GM23248 (cell line): ENCODE measurements at regions not wholly inside any gene's neighbourhood (a gene's known extent, or its start where the extent isn't known, plus 50 kb on each side); places are given as distances from the start of the nearest gene placed in this dataset.

Experiments
- DNase-seq: peaks from one replicate; pipeline ENCODE4 v3.0.0-alpha.2; 2015
- H2AFZ ChIP-seq: fragments of 200-600 bp; sonication (generic); 2 replicates; pipeline ENCODE4 v1.6.1; 2016; ENCODE audit warnings: antibody characterized with exemption
- H3F3A ChIP-seq: fragments of 200-600 bp; sonication (generic); 2 replicates; pipeline ENCODE4 v1.6.1; 2016; ENCODE audit warnings: mild to moderate bottlenecking, antibody characterized with exemption, mixed run types; ENCODE audit not compliant: insufficient read depth
- H3K27ac ChIP-seq: fragments of 200-600 bp; sonication (generic); 2 replicates; pipeline ENCODE4 v1.5.1; 2016; ENCODE audit warnings: mild to moderate bottlenecking
- H3K27me3 ChIP-seq: fragments of 200-600 bp; sonication (generic); replicated peaks from 2 replicates; pipeline ENCODE4 v1.6.1; 2016; ENCODE audit warnings: mild to moderate bottlenecking; ENCODE audit not compliant: insufficient read depth
- H3K36me3 ChIP-seq: fragments of 200-600 bp; sonication (generic); 2 replicates; pipeline ENCODE4 v1.6.1; 2016; ENCODE audit warnings: low read depth, mild to moderate bottlenecking
- H3K4me1 ChIP-seq: fragments of 200-600 bp; sonication (generic); 2 replicates; pipeline ENCODE4 v1.6.1; 2016; ENCODE audit warnings: mild to moderate bottlenecking; ENCODE audit not compliant: insufficient read depth
- H3K4me2 ChIP-seq: fragments of 200-600 bp; sonication (generic); one replicate; pipeline ENCODE4 v1.6.1; 2016; ENCODE audit warnings: mild to moderate bottlenecking; ENCODE audit not compliant: unreplicated experiment
- H3K4me3 ChIP-seq: fragments of 200-600 bp; sonication (generic); 2 replicates; pipeline ENCODE4 v1.5.1; 2016; ENCODE audit warnings: mild to moderate bottlenecking
- H3K79me2 ChIP-seq: fragments of 200-600 bp; sonication (generic); 2 replicates; pipeline ENCODE4 v1.6.1; 2016; ENCODE audit warnings: mild to moderate bottlenecking; ENCODE audit not compliant: insufficient read depth
- H3K9ac ChIP-seq: fragments of 200-600 bp; sonication (generic); 2 replicates; pipeline ENCODE4 v1.6.1; 2016; ENCODE audit warnings: mild to moderate bottlenecking
- H3K9me2 ChIP-seq: fragments of 200-600 bp; sonication (generic); 2 replicates; pipeline ENCODE4 v1.6.1; 2016; ENCODE audit warnings: mixed run types, mild to moderate bottlenecking, moderate library complexity; ENCODE audit not compliant: insufficient read depth
- H3K9me3 ChIP-seq: fragments of 200-600 bp; sonication (generic); one replicate; pipeline ENCODE4 v1.6.1; 2017; ENCODE audit warnings: low read depth
- H4K20me1 ChIP-seq: fragments of 200-600 bp; sonication (generic); 2 replicates; pipeline ENCODE4 v1.6.0; 2016; ENCODE audit not compliant: insufficient read depth
- EZH2 ChIP-seq: fragments of 200-600 bp; sonication (generic); IDR thresholded peaks from 2 replicates; pipeline ENCODE4 v1.6.1; 2018; ENCODE audit warnings: antibody characterized with exemption, mild to moderate bottlenecking; ENCODE audit not compliant: insufficient read depth, poor library complexity, severe bottlenecking
- EZH2phosphoT487 ChIP-seq: fragments of 200-600 bp; sonication (generic); IDR thresholded peaks from 2 replicates; pipeline ENCODE4 v1.6.1; 2018; ENCODE audit warnings: antibody characterized with exemption, moderate library complexity, mild to moderate bottlenecking, low read depth; ENCODE audit not compliant: insufficient read depth
- WGBS, 2 experiments: methylation state at CpG; one replicate each; pipeline ENCODE4 v1.1.6; 2015 to 2017; ENCODE audit warnings: low lambda C conversion rate in 2 of 2, low coverage in 1 of 2; ENCODE audit errors: missing lambda C conversion rate in 2 of 2; 5-methylcytosine and 5-hydroxymethylcytosine counted together
- in situ Hi-C: fragments of 300-500 bp; cut with MboI; formaldehyde crosslinking; loops from 2 replicates; pipeline ENCODE4 v1.15.0; 2020

GRCh38 chr4:15130441-15130840 is 128.2 kb downstream of the CPEB2 start:
- 56 to 63% methylated on average over 2 of the region's 2 CpGs for WGBS, 2 experiments

GRCh38 chr4:15131551-15131950 is 129.3 kb downstream of the CPEB2 start:
- Histone ChIP-seq H3K4me1 (0 out of 2 replicates have a peak, but pooled peaks cover 5% of the 10 kb centered on the region), H3K4me3 (no peak overlapping the region), H3K27ac (no peak overlapping the region), H3K4me2 (no peak overlapping the region), H3F3A (no peaks in the 10 kb centered on the region), H2AFZ (no peak overlapping the region), H3K79me2 (no peaks in the 10 kb centered on the region), H3K9me2 (no peaks in the 10 kb centered on the region), H3K9me3 (no peaks in the 10 kb centered on the region), H3K36me3 (no peaks in the 10 kb centered on the region), H3K9ac (no peak overlapping the region), H4K20me1 (no peaks in the 10 kb centered on the region), H3K27me3 (peaks cover 15% of the 10 kb centered on the region)
- no peak for DNase-seq
- in situ Hi-C loops, result no loop called here
- no peak for TF ChIP-seq EZH2phosphoT487
- no peak for TF ChIP-seq EZH2
- WGBS, 2 experiments, result 42 to 43% methylated on average over 7 of the region's 7 CpGs

More at GRCh38 chr4:15130441-15130840, 128.2 kb downstream of the CPEB2 start:
- H3K9me2 ChIP-seq, result no peaks in the 10 kb centered on the region
- no peak for TF ChIP-seq EZH2phosphoT487
- no peak for TF ChIP-seq EZH2
- no peaks in the 10 kb centered on the region for H4K20me1 ChIP-seq
- no peak overlapping the region for H2AFZ ChIP-seq
- H3K4me1 ChIP-seq, result 0 out of 2 replicates have a peak, but pooled peaks cover 5% of the 10 kb centered on the region
- DNase-seq, result peak; percentile 22
- H3K9ac ChIP-seq, result no peak overlapping the region
- peaks cover 15% of the 10 kb centered on the region for H3K27me3 ChIP-seq
- no peaks in the 10 kb centered on the region for H3K9me3 ChIP-seq
- no peaks in the 10 kb centered on the region for H3F3A ChIP-seq
- H3K4me2 ChIP-seq, result no peak overlapping the region
- no peaks in the 10 kb centered on the region for H3K36me3 ChIP-seq
- H3K4me3 ChIP-seq, result no peak overlapping the region
- in situ Hi-C loops, result no loop called here
- no peak overlapping the region for H3K27ac ChIP-seq
- no peaks in the 10 kb centered on the region for H3K79me2 ChIP-seq

GRCh38 chr4:15132739-15133138 is 130.5 kb downstream of the CPEB2 start:
- H3K79me2 ChIP-seq, result no peaks in the 10 kb centered on the region
- in situ Hi-C loops, result no loop called here
- H3K27me3 ChIP-seq, result peaks cover 11% of the 10 kb centered on the region
- H3K4me1 ChIP-seq, result 0 out of 2 replicates have a peak, but pooled peaks cover 5% of the 10 kb centered on the region
- H3K9me2 ChIP-seq, result no peaks in the 10 kb centered on the region
- H3K4me3 ChIP-seq, result no peak overlapping the region
- no peak overlapping the region for H3K4me2 ChIP-seq
- H3K27ac ChIP-seq, result no peak overlapping the region
- no peak overlapping the region for H2AFZ ChIP-seq
- no peak for DNase-seq
- no peaks in the 10 kb centered on the region for H4K20me1 ChIP-seq
- H3F3A ChIP-seq, result no peaks in the 10 kb centered on the region
- H3K36me3 ChIP-seq, result no peaks in the 10 kb centered on the region
- H3K9me3 ChIP-seq, result no peaks in the 10 kb centered on the region
- H3K9ac ChIP-seq, result no peak overlapping the region
- TF ChIP-seq EZH2, result no peak
- no peak for TF ChIP-seq EZH2phosphoT487
- WGBS, 2 experiments, result 14 to 15% methylated on average over 4 of the region's 4 CpGs

GRCh38 chr4:15139599-15139998 is 137.3 kb downstream of the CPEB2 start:
- TF ChIP-seq EZH2phosphoT487 (no peak), EZH2 (no peak)

GRCh38 chr4:15142201-15142600 is 139.9 kb downstream of the CPEB2 start:
- Histone ChIP-seq H3K4me3 (no peak overlapping the region), H3K79me2 (no peaks in the 10 kb centered on the region), H3K27ac (no peak overlapping the region), H3K9ac (no peak overlapping the region), H3F3A (no peaks in the 10 kb centered on the region), H3K4me1 (no peaks in the 10 kb centered on the region), H3K27me3 (no peaks in the 10 kb centered on the region), H3K36me3 (no peaks in the 10 kb centered on the region), H2AFZ (no peak overlapping the region), H3K9me3 (no peaks in the 10 kb centered on the region), H3K4me2 (no peak overlapping the region), H4K20me1 (no peaks in the 10 kb centered on the region), H3K9me2 (no peaks in the 10 kb centered on the region)
- in situ Hi-C loops, result no loop called here
- no peak for DNase-seq
- 79 to 80% methylated on average over 1 of the region's 1 CpG for WGBS, 2 experiments
- TF ChIP-seq EZH2, result no peak
- no peak for TF ChIP-seq EZH2phosphoT487

More at GRCh38 chr4:15139599-15139998, 137.3 kb downstream of the CPEB2 start:
- no peak for DNase-seq
- Histone ChIP-seq H2AFZ (no peak overlapping the region), H3K27ac (no peak overlapping the region), H3K27me3 (no peaks in the 10 kb centered on the region), H3K9me2 (no peaks in the 10 kb centered on the region), H3K79me2 (no peaks in the 10 kb centered on the region), H3K9ac (no peak overlapping the region), H3K9me3 (no peaks in the 10 kb centered on the region), H4K20me1 (no peaks in the 10 kb centered on the region), H3K4me1 (no peaks in the 10 kb centered on the region), H3F3A (no peaks in the 10 kb centered on the region), H3K36me3 (no peaks in the 10 kb centered on the region), H3K4me2 (no peak overlapping the region), H3K4me3 (no peak overlapping the region)
- WGBS, 2 experiments, result 0 to 4% methylated on average over 1 of the region's 1 CpG
- in situ Hi-C loops, result no loop called here
